NCI-H748 treated with DMSO at 0.1 percent for 48 hours (cell line): ENCODE measurements at regions not wholly inside any gene's neighbourhood (a gene's known extent, or its start where the extent isn't known, plus 50 kb on each side); places are given as distances from the start of the nearest gene placed in this dataset.
"Not testable (repeated sequence)": the region's sequence is repeated elsewhere in the genome, so short reads cannot be mapped to it uniquely, and the experiment has no call there.

Experiments
- DNase-seq: peaks from one replicate; lab custom pipeline; 2025; lab: John Stamatoyannopoulos, UW

DNA sequence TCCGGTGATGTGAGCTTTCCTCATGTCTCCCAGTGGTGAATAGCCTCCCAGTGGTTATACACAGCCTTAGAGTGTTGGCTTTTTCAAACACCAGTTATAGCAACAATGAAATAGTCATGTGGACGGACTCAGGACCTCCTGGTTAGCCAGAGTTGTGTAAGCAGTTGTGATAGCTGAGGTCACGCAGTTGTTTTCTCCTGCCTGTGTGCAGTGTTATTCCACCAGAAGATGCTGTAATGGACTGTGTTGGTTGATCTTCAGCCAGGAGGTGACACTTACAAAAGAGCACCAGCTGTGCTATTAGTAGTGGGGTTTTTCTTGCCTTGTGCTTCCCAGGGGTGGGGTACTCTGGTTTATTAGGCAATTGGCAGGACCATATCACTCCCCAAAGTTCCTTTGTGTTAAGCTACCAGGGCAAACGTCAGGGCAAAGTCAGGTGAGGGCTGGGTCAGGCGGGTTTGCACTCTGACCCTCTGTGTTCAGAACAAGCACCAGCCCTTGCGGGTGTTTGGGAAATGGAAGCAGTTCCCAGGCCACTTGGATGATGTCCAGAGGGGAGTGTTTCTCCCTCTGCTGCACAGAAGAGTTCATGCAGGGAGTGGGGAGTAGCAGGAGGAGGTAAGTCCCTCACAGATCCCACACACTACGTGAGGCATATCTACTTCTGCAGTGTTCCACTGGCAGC is 252.6 kb downstream of the TMEM47 start:
- no peak for DNase-seq

DNA sequence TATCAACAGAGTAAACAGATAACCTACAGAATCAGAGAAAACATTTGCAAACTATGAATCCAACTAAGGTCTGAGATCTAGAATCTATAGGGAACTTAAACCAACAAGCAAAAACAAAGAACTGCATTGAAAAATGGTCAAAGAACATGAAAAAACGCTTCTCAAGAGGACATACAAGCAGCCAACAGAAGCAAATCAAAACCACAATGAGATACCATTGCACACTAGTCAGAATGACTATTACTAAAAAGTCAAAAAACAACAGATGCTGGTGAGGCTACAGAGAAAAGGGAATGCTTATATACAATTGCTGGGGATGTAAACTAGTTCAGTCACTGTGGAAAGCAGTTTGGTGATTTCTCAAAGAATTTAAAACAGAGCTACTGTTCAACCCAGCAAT is 255.7 kb downstream of the TMEM47 start:
- no peak for DNase-seq

DNA sequence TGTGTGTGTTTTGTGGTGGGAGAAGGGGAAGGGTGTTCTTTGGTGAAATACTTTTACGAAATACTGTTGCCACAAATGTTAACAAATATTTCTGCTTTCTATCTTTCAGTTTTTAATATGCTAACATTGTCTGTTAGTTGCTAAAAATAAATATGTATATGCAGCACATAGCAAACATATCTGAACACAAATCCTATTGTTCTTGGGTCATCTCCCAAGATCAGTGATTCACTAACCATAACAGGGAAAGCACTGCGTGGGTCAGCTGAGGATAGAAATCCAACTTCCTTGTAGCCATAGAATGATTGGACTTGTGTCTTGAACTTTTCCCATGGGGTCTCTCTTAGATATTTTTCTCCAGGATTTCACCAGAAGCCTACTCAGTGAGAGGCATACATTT is 250.3 kb upstream of the FAM47A start:
- no peak for DNase-seq

DNA sequence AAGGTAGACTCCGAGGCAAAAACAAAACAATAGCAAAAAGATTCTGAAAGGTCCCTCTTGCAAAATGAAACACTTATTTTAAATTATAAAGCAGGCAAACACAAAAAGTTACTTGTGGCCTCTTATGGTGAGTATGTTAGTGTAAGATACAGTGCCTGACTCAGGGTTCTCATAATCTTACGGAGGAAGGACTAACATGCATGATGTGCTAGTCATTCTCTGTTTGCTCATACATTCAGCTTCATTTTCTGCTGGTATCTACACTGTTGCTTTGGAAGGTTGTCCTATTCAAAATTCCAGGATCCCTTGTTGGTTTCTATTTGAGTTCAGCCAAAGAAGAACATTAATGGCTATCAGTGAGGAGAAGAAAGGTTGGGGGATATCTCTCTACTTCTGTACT is 249.1 kb upstream of the FAM47A start:
- no peak for DNase-seq

DNA sequence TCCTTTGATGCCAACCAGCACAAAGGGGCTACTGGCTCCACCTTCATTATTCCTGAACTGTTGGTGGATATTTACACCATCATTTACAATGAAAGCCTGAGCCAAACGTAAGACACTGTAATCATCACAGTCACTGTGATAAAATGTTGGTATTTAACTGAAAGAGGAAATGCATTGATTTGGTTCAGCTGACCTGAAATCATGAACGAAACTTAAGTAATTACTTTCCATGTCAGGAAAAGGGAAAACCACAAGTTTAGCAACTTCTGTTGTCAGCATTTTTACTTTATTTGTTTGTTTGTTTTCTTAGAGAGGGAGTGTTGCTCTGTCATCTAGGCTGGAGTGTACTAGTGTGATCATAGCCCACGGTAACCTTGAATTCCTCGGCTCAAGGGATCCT is 247.8 kb upstream of the FAM47A start:
- no peak for DNase-seq

DNA sequence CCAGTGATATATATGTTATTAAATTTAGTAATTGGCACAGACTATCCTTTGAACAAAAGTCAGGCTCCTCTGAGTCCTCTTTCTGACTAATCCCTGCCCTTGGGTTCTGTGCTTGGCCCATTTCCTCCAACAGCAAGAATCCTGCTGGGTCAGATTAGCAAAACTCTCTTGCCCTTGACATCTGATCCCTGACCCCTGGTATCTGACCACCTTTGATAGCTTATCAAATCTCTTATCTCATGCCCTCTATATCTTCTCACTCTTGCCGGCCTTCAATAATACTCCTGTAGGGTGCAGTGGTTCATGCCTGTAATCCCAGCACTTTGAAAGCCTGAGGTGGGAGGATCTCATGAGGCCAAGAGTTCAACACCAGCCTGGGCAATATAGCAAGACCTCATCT is 245.5 kb upstream of the FAM47A start:
- no peak for DNase-seq

DNA sequence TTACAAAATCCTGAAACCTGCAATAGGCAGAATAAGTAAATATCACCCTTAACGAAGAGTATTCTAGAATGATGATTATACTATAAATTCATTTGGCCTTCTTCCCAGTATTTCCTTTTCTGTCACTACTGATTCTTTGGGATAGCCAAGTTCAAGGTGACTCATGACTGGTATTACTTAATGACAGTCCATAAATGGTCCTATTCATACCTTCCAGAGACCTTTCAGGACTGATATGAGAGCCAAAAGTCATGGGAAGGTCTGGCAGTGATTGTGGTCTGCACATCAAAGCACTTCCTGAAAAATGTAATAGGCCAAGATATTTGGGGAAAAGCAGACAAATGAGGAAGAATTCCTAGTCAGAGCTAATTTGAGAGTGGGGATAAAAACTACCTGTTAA is 239.6 kb upstream of the FAM47A start:
- DNase-seq = no peak

DNA sequence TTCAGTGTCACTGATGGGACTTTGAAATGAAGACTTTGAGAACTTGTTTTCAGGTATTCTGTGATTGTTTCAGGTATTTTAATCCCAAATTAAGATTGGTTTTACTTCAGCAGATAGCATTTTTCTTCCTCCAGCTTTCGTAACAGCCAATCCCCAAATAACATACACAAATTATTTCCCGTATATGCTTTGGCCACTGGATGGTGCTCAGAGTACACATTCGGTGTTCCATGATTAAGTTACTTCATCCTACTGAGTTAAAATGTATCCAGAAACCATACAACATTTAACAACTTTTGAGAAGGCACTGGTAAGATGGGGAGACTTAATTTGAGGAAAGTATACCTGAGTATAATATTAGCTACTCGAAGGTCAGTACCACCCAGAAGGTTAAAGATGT is 233.4 kb upstream of the FAM47A start:
- peak; percentile 3 for DNase-seq

DNA sequence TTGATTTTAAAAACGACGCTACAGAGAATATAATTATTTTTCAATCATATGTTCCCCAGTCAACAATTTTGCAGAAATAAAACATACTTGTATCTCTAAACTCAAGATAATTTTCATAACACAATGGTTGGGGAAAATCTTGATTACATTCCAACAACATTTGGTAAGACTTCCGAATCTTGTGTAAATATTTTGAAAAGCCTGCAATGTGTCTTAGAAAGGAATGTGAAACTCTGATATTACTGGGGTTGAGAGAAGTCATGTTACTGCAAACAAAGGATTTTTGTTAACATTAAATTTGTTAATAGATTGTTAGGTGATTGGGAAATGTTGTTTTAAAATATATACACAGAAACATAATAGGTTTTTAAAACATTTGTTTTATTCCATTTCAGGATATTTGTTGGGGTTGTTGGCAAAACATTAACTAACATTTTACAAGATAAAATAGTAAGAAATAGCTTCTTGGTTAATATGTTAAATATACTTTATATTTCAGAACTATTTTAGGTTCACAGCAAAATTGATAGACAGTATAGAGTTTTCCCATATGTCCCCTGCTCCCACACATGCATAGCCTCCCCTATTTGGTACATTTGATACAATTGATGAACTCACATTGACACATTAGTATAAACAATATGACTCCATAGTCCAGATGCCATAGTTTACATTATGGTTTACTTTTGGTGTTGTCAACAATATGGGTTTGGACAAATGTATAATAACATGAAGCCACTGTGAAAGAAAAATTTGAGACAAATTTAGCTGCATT is 218.6 kb upstream of the FAM47A start:
- no peak for DNase-seq

DNA sequence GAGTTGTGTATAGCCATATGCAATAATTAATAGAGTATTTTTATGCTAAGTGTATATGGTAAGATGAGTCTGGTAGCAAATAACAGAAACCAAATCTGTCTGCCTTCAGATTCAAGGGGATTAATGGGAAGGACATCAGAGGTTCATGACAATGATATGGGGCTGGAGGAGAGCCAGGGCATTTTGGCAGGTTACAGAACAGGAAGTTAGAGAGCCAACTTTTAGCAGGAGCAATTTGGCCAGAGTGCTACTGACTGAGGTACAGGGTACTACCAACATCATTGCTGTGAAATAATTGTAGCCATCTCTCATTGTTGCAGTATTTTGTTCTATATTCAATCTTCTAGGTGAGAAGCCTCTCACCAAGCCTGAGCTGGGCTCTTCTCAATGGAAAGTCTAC is 210.9 kb upstream of the FAM47A start:
- DNase-seq = no peak

DNA sequence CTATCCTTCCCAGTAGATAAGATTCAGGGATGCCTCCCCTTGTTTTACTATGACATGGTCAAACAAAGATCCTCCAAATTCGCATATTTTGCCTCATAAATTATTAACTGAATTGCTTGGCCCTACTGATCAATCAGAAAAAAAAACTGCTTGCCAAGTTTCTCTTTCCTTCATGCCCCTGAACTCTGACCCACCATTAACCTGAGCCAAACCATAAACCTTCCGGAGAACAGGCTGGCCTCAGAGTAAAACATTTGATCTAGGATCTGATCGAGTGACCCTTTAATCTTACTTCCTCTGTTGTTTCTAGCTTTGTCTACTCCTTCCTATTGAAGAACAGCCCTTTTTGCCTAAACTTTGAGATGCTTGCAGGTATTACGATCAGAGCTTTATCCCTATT is 209.7 kb upstream of the FAM47A start:
- no peak for DNase-seq

DNA sequence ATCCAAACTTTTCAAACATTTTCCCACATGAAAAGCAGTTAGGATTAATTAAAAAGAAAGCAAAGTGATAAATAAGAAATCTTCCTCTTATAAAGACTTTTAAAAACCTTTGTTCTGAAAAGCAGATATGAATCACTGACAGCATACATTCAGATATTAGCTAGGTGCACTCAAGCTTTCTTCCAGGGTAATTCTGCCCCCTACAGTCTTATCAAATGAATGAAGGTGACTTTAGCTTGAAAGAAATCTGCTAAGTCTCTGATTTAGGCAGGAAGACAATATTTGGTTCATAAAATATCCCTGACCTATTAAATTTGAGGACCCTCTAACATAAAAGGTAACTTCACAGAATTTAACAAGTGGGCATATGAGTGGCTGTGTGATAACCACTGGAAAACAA is 209.1 kb upstream of the FAM47A start:
- peak; percentile 4 for DNase-seq

DNA sequence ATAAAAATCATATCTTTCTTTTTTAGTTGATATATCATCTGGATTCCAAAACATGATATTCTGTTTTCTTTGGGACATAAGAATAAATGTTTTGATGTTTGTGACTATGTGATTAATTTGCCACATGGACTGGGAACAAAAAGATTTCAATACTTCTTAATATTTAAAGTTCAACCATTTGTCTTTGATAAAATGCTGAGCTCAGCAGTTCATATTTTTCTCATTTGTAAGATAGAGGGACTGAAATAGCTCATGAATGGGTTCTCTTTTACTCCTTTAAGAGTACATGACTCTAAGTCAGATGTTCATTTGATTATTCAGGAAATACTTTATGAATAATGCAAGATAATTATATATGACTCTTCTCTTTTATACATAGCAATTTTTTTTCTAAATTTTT is 205.9 kb upstream of the FAM47A start:
- no peak for DNase-seq

DNA sequence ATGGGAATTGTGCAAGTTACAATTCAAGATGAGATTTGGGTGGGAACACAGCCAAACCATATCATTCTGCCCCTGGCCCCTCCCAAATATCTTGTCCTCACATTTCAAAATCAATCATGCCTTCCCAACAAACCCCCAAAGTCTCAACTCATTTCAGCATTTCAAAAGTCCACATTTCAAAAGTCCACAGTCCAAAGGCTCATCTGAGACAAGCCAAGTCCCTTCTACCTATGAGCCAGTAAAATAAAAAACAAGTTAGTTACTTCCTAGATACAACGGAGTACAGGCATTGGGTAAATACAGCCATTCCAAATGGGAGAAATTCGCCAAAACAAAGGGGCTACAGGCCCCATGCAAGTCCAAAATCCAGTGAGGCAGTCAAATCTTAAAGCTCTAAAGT is 203.3 kb upstream of the FAM47A start:
- DNase-seq = not testable (repeated sequence)

DNA sequence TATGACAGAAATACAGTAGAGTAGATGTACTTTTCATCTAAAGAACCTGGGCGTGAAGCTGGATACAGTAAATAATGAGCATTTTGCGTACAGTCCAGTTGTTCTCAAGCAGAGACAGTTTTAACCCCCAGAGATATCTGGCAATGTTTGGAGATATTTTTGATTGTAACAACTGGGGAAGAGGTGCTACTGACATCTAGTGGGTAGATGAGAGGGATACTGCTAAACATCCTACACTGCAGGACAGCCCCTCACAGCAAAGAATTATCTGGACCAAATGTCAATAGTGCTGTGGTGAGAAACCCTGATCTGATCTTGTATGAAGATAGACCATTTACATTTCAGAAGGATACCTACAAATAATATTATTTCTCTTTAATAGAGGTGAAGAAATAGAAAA is 200.2 kb upstream of the FAM47A start:
- peak; percentile 4 for DNase-seq

DNA sequence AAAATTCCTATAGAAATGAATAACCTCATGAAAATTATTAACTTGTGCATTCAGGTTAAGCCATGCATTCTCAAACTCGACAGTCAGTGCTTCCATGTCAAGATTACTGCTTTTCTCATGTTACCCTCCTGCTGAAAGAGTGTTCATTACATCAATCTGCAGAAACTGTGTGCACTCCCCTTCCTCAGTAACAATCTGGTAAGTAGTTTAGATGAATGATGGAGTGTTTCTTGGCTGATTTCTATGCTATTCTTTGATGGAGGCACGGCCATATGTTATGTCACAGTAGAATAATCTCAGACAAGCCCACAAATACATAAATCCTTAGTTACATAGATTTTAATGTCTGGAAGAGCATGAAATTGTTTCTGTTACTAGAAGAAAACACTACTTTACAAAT is 193.3 kb upstream of the FAM47A start:
- DNase-seq = no peak

DNA sequence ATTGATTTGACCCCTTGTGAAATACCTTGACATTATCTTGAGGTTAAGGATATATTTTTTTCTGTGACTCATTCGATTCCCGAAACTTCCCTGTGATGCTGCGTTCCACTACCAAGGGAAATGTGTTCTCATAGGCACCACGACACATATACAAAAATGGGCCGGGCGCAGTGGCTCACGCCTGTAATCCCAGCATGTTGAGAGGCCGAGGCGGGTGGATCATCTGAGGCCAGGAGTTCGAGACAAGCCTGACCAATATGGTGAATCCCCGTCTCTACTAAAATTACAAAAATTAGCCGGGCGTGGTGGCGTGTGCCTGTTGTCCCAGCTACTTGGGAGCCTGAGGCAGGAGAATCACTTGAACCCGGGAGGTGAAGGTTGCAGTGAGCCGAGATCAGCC is 188.3 kb upstream of the FAM47A start:
- not testable (repeated sequence) for DNase-seq

DNA sequence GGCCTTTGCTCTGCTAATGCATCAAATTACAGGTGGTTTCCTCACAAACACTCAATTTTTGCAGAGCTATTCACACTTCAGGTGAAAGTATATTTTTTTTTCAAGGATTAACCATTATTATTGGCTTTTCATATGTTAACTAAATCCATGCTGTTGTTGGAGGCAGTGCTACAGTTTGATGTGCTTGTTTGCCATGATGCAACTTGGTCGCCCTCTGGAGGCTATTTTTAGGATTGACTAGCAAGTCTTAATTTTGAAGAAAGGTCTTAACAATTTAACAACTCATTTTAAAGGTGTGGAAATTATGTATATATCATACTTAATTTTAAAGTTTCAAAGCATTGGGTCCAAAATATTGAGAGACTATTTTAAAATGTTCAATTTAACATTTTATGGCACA is 168.8 kb upstream of the FAM47A start:
- DNase-seq = peak; percentile 51

DNA sequence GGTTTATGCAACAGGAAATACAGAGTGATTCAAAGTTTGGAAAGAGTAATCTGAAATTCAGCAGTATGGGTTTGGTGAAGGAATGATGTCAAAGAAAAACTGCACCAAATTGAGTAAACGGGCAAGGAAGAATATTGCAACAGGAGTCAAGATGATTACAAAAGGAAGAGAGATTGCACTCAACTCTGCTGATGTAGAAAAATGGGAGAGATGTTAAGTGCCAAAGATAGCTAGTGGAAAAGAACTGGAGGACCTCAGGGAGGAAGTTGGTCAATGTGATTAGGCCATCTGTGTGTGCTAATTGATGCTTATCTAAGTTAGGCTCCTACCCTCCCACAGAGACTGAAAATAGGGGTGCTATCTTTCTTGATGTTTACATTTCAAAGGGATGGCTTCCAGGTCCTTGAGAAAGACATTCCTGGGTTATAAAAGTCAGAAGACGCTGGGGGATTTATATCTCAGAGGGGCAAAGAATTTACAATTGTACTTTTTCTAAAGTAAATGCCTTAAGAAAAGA is 167.4 kb upstream of the FAM47A start:
- no peak for DNase-seq

DNA sequence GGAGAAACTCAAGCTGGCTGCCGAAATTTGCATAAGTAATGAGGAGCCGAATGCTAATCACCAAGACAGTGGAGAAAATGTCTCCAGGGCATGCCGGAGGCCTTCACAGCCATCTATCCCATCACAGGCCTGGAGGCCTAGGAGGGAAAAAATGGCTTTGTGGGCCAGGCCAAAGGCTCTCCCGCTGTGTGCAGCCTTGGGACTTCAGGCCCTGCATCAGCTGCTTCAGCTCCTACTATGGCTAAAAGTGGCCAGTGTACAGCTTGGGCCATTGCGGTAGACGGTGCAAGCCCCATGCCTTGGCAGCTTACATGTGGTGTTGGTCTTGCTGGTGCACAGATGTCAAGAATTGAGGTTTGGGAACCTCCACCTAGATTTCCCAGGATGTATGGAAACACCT is 162.6 kb upstream of the FAM47A start:
- no peak for DNase-seq

DNA sequence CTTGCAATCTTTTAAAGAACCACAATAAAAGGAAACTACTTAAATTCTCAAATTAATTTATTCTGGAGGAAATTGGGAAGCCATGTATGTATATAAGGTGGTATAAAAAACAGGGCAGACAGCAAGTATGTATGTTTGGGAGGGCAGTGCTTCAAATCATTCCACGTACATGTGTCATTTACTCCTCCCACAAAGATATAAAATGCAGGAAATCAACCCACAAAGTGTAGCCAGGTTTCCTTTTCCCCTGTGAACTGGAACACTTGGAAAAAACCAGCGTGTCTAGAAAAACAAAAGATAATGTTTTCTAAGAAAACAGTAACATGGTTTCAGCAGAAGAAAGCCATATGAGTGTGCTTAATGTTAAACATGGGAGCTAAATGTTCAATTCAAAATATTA is 156.7 kb upstream of the FAM47A start:
- no peak for DNase-seq

DNA sequence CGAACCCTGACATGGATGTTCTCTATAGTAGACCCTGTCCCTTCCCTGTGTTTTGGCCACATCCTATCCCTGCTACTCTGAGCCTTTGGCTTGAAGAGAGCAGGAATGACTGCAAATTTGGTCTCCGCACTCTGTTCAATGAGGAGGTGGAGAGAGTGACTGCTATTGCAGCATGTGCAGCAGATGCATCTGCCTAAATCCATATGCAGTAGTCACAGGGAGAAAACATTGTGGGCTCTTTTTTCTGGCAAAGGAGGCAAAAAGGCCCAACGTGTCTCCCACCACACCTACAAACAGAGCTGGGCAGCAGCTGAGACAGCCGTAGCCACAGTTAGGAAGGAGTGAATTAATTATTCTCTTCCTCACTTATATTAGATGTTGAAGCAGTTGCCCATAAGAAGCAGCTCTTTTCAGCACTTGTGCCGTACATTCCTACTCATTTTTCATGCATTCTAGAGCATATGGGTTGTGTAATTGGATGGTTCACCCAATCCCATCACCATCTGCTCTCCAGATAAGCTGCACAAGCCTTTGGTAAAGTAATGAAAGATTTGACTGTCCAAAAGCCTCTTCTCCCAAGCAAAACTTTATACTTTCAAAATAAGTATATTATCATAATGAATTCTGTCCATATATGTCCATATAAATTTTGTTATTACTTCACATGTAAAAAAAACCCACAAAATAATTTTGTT is 147.9 kb upstream of the FAM47A start:
- DNase-seq = no peak

DNA sequence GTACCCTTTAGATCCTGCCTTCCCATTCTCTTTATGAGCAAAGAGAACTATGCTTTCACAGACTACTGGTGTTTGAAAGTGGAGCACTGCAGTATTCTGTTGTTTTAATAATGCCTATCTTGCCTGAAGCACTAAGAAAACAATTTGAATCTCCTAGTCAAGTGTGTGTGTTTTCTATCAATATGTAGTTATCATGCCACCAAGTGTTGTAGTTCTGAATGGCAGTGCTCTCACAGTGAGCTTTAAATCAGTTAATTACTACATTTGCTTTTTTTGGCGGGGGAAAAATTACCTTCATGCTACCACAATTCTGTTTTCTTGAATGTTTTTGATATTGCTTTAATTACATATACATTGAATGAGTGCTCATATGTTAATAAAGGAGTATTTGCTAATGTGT is 143.6 kb upstream of the FAM47A start:
- DNase-seq = peak; percentile 74
